ENCODE measurements at regions not wholly inside any gene's neighbourhood (a gene's known extent, or its start where the extent isn't known, plus 50 kb on each side); places are given as distances from the start of the nearest gene placed in this dataset.

- TF ChIP-seq ATF3 (CRISPR knock-in tag; IDR thresholded peaks at IDR 0.05), result peak; percentile 95
- TF ChIP-seq ZNF589 (CRISPR knock-in tag; conservative IDR thresholded peaks at IDR 0.05), result no peak
- TF ChIP-seq PRDM15 (CRISPR knock-in tag; IDR thresholded peaks at IDR 0.05), result no peak
- no peak for TF ChIP-seq RFX5 (IDR thresholded peaks at IDR 0.05; ENCODE audit: low read depth, low read length)
- peak; percentile 63 for TF ChIP-seq TEAD3 (CRISPR knock-in tag; optimal IDR thresholded peaks at IDR 0.05; ENCODE audit: borderline replicate concordance)
- TF ChIP-seq MYC (CRISPR knock-in tag; IDR thresholded peaks at IDR 0.05; ENCODE audit: borderline replicate concordance), result no peak
- no peak for TF ChIP-seq HBP1 (CRISPR knock-in tag; IDR thresholded peaks at IDR 0.05; ENCODE audit: low read depth)
- TF ChIP-seq ATF4 (CRISPR knock-in tag; IDR thresholded peaks at IDR 0.05), result peak in 1 of 2 experiments; percentile 34; a peak in 1 of 4 replicates
- peak; percentile 57 for TF ChIP-seq TBX2 (CRISPR knock-in tag; IDR thresholded peaks at IDR 0.05; ENCODE audit: borderline replicate concordance)
- TF ChIP-seq ZSCAN5A (CRISPR knock-in tag; IDR thresholded peaks at IDR 0.05; ENCODE audit: borderline replicate concordance), result no peak
- TF ChIP-seq MLX (CRISPR knock-in tag; IDR thresholded peaks at IDR 0.05), result peak; percentile 75
- no peak for TF ChIP-seq ZNF512 (CRISPR knock-in tag; IDR thresholded peaks at IDR 0.05)
- TF ChIP-seq MBNL3 (CRISPR knock-in tag; conservative IDR thresholded peaks at IDR 0.05), result no peak
- TF ChIP-seq SAP130 (CRISPR knock-in tag; IDR thresholded peaks at IDR 0.05; ENCODE audit: low read depth), result peak; percentile 74
- no peak for TF ChIP-seq ZFY (CRISPR knock-in tag; IDR thresholded peaks at IDR 0.05)
- no peak for TF ChIP-seq MYNN (CRISPR knock-in tag; IDR thresholded peaks at IDR 0.05; ENCODE audit: low read depth)
- no peak for TF ChIP-seq E2F1 (CRISPR knock-in tag; IDR thresholded peaks at IDR 0.05)
These were observed 109.9 kb downstream of the AHR start (continued) for GRCh38 chr7:17408245-17408903.

Data from HepG2 (cell line).